ENCODE measurements at regions not wholly inside any gene's neighbourhood (a gene's known extent, or its start where the extent isn't known, plus 50 kb on each side); places are given as distances from the start of the nearest gene placed in this dataset.

- no peak for DNase-seq
These were observed 91.3 kb upstream of the YPEL5 start for GRCh38 chr2:30055548-30055947.

DNA sequence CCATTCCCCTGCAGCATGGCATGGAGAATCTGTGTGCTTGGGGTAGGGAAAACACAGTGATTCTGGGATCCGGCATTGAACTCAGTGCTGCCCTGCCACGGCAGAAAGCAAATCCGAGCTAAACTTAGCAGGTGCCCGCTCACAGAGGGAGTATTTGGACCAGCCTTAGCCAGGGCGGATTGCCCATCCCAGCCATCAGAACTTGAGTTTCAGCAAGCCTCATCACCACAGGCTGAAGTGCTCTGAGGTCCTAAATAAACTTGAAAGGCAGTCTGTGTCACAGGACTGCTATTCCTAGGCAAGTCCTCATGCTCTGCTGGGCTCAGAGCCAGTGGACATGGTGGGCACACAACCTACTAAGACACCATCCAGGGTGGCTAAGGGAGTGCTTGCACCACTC, 86.2 kb upstream of the YPEL5 start:
- DNase-seq: no peak

GRCh38 chr2:30068067-30068466, 78.7 kb upstream of the YPEL5 start:
- DNase-seq: no peak

DNA sequence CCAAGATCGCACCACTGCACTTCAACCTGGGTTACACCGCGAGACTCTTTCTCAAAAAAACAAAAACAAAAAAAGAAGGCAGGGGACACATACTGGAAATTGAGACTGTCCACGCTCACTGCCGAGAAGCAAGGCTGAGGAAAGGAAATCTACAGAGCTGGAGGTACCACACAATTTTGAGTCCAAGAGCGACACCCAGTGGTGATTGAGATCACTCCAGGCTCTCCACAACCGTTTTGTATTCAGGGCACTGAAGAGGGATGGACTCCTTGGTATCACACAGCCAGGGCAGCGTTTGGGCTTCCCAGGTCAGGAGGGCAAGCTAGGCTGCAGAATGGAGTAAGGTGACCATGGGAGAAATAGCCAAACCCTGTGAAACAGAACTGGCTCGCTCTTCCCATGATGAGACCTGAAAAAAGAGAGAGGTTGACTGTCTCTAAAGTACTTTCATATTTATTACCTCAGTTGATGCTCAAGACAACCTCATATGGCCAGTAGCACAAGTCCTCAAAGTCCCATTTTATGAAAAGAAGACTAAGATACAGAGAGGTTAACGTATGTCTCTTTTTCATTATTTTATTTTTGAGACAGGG, 74.5 kb upstream of the YPEL5 start:
- peak; percentile 4 for DNase-seq

GRCh38 chr2:30073523-30073922, 73.3 kb upstream of the YPEL5 start:
- DNase-seq: no peak

GRCh38 chr2:30074023-30074422, 72.8 kb upstream of the YPEL5 start:
- DNase-seq: no peak

- DNase-seq: no peak
These were observed 68.3 kb upstream of the YPEL5 start for GRCh38 chr2:30078521-30078920.

GRCh38 chr2:30084915-30085314, 61.9 kb upstream of the YPEL5 start:
- no peak for DNase-seq

- no peak for DNase-seq
These were observed 57.6 kb upstream of the YPEL5 start for GRCh38 chr2:30089171-30089570.

- DNase-seq: no peak
These were observed 51.4 kb upstream of the YPEL5 start for GRCh38 chr2:30095402-30095801.

- DNase-seq: no peak
These were observed 50.4 kb upstream of the YPEL5 start for GRCh38 chr2:30096451-30096850.
